ENCODE measurements at regions not wholly inside any gene's neighbourhood (a gene's known extent, or its start where the extent isn't known, plus 50 kb on each side); places are given as distances from the start of the nearest gene placed in this dataset.

- no peak overlapping the region for H3K27ac Mint-ChIP-seq
- ATAC-seq (no peak), DNase-seq (ENCODE audit: low spot score) (no peak)
- POLR2A ChIA-PET, result no interaction called here
- CTCF ChIA-PET, result no interaction called here
- no peaks in the 10 kb centered on the region; the same call in 1 of the 2 replicates for H3K36me3 Mint-ChIP-seq
- H3K4me3 Mint-ChIP-seq, result no peak overlapping the region
- no peaks in the 10 kb centered on the region for H3K27me3 Mint-ChIP-seq (ENCODE audit: low read depth)
- no peak for TF ChIP-seq GTF2I (CRISPR knock-in tag; conservative IDR thresholded peaks at IDR 0.05)
- peaks cover 17% of the 10 kb centered on the region for H3K9me3 Mint-ChIP-seq
- H3K4me1 Mint-ChIP-seq, result peaks cover 34% of the 10 kb centered on the region
These were observed 90.2 kb upstream of the ITGB1 start for GRCh38 chr10:33048223-33048622.

GRCh38 chr10:33047655-33048054, 89.6 kb upstream of the ITGB1 start:
- ATAC-seq, result no peak
- no peak overlapping the region for H3K4me3 Mint-ChIP-seq
- peaks cover 33% of the 10 kb centered on the region for H3K4me1 Mint-ChIP-seq
- no peak for TF ChIP-seq ZNF232 (CRISPR knock-in tag; IDR thresholded peaks at IDR 0.05)
- no peak for TF ChIP-seq NR3C1 (CRISPR knock-in tag; conservative IDR thresholded peaks at IDR 0.05; ENCODE audit: low read depth)
- no peak for TF ChIP-seq E2F4 (CRISPR knock-in tag; IDR thresholded peaks at IDR 0.05; ENCODE audit: borderline replicate concordance, low read depth)
- no peak for TF ChIP-seq KAT7 (CRISPR knock-in tag; IDR thresholded peaks at IDR 0.05; ENCODE audit: borderline replicate concordance)
- no peak for TF ChIP-seq ETV6 (CRISPR knock-in tag; IDR thresholded peaks at IDR 0.05)
- no peak for TF ChIP-seq TEAD4 (CRISPR knock-in tag; IDR thresholded peaks at IDR 0.05)
- TF ChIP-seq NFE2L1 (CRISPR knock-in tag; IDR thresholded peaks at IDR 0.05), result no peak
- no peak for TF ChIP-seq ZNF138 (CRISPR knock-in tag; conservative IDR thresholded peaks at IDR 0.05)
- TF ChIP-seq NFYB (CRISPR knock-in tag; conservative IDR thresholded peaks at IDR 0.05; ENCODE audit: low read depth), result no peak
- no peak for TF ChIP-seq ZSCAN18 (CRISPR knock-in tag; IDR thresholded peaks at IDR 0.05)
- no peak for TF ChIP-seq GABPB1 (CRISPR knock-in tag; IDR thresholded peaks at IDR 0.05)
- TF ChIP-seq TEAD1 (CRISPR knock-in tag; IDR thresholded peaks at IDR 0.05), result no peak
- TF ChIP-seq ZNF512 (CRISPR knock-in tag; IDR thresholded peaks at IDR 0.05; ENCODE audit: borderline replicate concordance), result no peak
- no peak for TF ChIP-seq STAT6 (CRISPR knock-in tag; conservative IDR thresholded peaks at IDR 0.05; ENCODE audit: low read depth)
- no peak for TF ChIP-seq ATF2 (CRISPR knock-in tag; IDR thresholded peaks at IDR 0.05; ENCODE audit: borderline replicate concordance, low read depth)
- TF ChIP-seq SP1 (CRISPR knock-in tag; conservative IDR thresholded peaks at IDR 0.05), result no peak
- no peak for TF ChIP-seq SMAD3 (CRISPR knock-in tag; IDR thresholded peaks at IDR 0.05; ENCODE audit: borderline replicate concordance)
- peaks cover 17% of the 10 kb centered on the region for H3K9me3 Mint-ChIP-seq
- H3K27ac Mint-ChIP-seq, result no peak overlapping the region
- DNase-seq (ENCODE audit: low spot score), result no peak
- no peaks in the 10 kb centered on the region for H3K27me3 Mint-ChIP-seq (ENCODE audit: low read depth)
- POLR2A ChIA-PET, result no interaction called here
- CTCF ChIA-PET, result no interaction called here
- H3K36me3 Mint-ChIP-seq, result no peaks in the 10 kb centered on the region; the same call in 1 of the 2 replicates

Data from WTC11 (cell line).